ENCODE measurements at regions not wholly inside any gene's neighbourhood (a gene's known extent, or its start where the extent isn't known, plus 50 kb on each side); places are given as distances from the start of the nearest gene placed in this dataset. TPM values are rescaled to one million over a fixed set of nuclear protein-coding genes. Genes with fewer than 3 reads are reported as not detected.

DNA sequence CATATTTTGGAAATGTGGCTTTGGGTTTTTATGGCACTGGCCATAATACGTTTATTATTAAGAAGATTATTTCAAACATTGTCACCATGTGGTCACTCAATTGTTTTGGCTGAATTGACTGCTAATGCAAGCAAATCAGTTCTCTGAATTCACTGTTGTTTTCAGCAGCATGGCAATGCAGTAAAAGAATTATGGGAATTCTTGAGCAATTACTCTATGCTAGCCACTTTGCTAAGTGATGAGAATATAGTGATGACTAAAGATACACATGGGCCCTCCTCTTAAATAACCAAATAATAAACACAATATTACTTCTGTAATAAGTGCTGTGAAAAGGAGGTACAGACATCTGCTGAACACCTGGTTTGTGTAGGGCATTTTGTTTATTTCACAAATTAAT is 58.0 kb upstream of the FANCL start:
- Histone ChIP-seq H3K9me3 (no peaks in the 10 kb centered on the region), H3K4me1 (ENCODE audit: low read depth) (no peaks in the 10 kb centered on the region), H3K4me3 (no peak overlapping the region), H3K36me3 (ENCODE audit: low read depth) (no peaks in the 10 kb centered on the region)
- ATAC-seq (no peak), DNase-seq (no peak)
- TF ChIP-seq, protein P1, sequence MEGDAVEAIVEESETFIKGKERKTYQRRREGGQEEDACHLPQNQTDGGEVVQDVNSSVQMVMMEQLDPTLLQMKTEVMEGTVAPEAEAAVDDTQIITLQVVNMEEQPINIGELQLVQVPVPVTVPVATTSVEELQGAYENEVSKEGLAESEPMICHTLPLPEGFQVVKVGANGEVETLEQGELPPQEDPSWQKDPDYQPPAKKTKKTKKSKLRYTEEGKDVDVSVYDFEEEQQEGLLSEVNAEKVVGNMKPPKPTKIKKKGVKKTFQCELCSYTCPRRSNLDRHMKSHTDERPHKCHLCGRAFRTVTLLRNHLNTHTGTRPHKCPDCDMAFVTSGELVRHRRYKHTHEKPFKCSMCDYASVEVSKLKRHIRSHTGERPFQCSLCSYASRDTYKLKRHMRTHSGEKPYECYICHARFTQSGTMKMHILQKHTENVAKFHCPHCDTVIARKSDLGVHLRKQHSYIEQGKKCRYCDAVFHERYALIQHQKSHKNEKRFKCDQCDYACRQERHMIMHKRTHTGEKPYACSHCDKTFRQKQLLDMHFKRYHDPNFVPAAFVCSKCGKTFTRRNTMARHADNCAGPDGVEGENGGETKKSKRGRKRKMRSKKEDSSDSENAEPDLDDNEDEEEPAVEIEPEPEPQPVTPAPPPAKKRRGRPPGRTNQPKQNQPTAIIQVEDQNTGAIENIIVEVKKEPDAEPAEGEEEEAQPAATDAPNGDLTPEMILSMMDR (IDR thresholded peaks at IDR 0.05), result no peak
- intact Hi-C loops (cut with DNase I, micrococcal nuclease), result no loop called here

DNA sequence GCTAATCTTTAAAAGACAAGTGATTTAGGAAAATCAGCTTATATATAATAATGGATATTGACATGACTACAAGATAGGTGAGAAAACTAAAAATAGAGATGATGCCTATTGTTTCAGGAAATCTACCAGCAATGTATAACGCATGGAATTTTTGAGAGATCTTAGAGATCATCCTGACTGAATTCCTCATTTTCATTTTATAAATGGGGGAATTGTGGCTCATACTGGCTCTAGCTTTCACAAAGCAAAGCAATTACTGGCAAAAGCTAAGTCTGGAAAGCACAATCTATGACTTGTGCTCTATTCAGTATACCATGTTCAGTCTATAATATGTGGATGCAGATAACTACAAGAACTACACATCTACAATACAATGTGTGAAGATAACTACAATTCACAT is 51.9 kb upstream of the FANCL start:
- no peak for DNase-seq
- Histone ChIP-seq H3K36me3 (ENCODE audit: low read depth) (no peaks in the 10 kb centered on the region), H3K4me3 (no peak overlapping the region), H3K9me3 (no peaks in the 10 kb centered on the region), H3K4me1 (ENCODE audit: low read depth) (no peaks in the 10 kb centered on the region)
- TF ChIP-seq, protein P1 (IDR thresholded peaks at IDR 0.05), result no peak
- intact Hi-C loops (cut with DNase I, micrococcal nuclease), result no loop called here
- ATAC-seq, result no peak

DNA sequence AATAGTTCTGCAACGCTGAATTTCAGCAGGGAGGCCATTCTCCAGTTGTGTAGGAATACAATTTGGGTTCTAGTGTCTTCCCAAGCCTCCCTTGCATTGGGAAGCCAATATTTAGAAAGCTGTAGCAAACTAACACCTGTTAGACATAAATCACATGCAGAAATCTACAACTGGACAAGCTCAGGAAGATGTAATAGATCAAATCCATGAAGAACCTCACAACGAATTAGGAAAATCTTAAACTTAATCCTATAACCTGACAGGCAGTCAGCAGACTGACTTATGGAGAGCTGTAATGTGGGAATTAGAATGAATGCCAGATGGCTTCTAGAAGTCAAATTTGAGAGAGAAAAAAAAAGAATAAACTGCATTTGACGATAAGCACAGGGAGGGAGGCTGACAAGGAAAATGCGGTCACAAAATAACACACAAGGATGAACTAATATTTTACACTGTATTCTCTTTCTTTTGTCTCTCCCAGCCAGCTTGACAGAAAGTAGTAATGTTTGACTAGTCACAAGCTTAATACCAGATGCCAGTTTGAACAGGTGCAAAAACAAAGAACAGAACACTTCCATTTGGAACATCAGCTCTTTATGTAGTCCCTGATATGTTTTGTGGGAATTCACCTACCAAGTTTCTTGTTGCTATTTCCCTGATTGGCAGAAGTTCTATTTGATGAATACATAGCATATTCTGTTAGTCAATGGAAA is 50.8 kb upstream of the FANCL start:
- ATAC-seq, result no peak
- TF ChIP-seq, protein P1 (IDR thresholded peaks at IDR 0.05), result no peak
- Histone ChIP-seq H3K9me3 (no peaks in the 10 kb centered on the region), H3K4me3 (no peak overlapping the region), H3K36me3 (ENCODE audit: low read depth) (no peaks in the 10 kb centered on the region), H3K4me1 (ENCODE audit: low read depth) (no peaks in the 10 kb centered on the region)
- DNase-seq, result no peak
- intact Hi-C loops (cut with DNase I, micrococcal nuclease), result no loop called here

Small RNA genes lying in the stretch of these regions (microRNA-seq; reads per million reads assigned to microRNA genes)
- not detected for gene MIR4432
